Ascending aorta (tissue), 2 donors: ENCODE measurements at regions not wholly inside any gene's neighbourhood (a gene's known extent, or its start where the extent isn't known, plus 50 kb on each side); places are given as distances from the start of the nearest gene placed in this dataset.

Experiments used
- DNase-seq, 2 donors: peaks; one replicate each; pipeline ENCODE4 v3.0.0-alpha.2; 2019; ENCODE audit warnings: low spot score in 2 of 2
- H3K27ac ChIP-seq, 2 donors: fragments of 200-600 bp; sonication (generic); one replicate each; pipeline ENCODE4 v1.5.1; 2016 to 2017; ENCODE audit warnings: mild to moderate bottlenecking in 1 of 2
- H3K27me3 ChIP-seq: fragments of 200-600 bp; sonication (generic); one replicate; pipeline ENCODE4 v1.5.1; 2017
- H3K36me3 ChIP-seq, 2 donors: fragments of 200-600 bp; sonication (generic); one replicate each; pipeline ENCODE4 v1.5.1; 2016
- H3K4me1 ChIP-seq, 2 donors: fragments of 200-600 bp; sonication (generic); one replicate each; pipeline ENCODE4 v1.5.1; 2016 to 2017; ENCODE audit warnings: mild to moderate bottlenecking in 1 of 2
- H3K4me3 ChIP-seq, 2 donors: fragments of 200-600 bp; sonication (generic); one replicate each; pipeline ENCODE4 v1.5.1; 2016 to 2017; ENCODE audit warnings: mild to moderate bottlenecking in 1 of 2
- H3K9me3 ChIP-seq, 2 donors: fragments of 200-600 bp; sonication (generic); one replicate each; pipeline ENCODE4 v1.5.1; 2016
- CTCF ChIP-seq, 3 experiments: fragments of 200-600 bp in 2 of 3; fragments of 450-650 bp in 1 of 3; sonication (generic) in 2 of 3; IDR thresholded peaks; one replicate each; pipeline ENCODE4 v1.5.1; 2016 to 2019; ENCODE audit warnings: antibody characterized with exemption in 3 of 3, mild to moderate bottlenecking in 1 of 3, moderate library complexity in 1 of 3
- intact Hi-C: fragments of 100-400 bp; cut with DNase I; formaldehyde crosslinking; loops from one replicate; pipeline ENCODE4 v1.15.1; 2023

GRCh38 chr4:134393592-134393991 is 192.0 kb upstream of the PABPC4L start:
- no peak for DNase-seq
- Histone ChIP-seq H3K27me3 (no peaks in the 10 kb centered on the region), H3K4me3 (no peak overlapping the region), H3K36me3 (no peaks in the 10 kb centered on the region), H3K9me3 (peaks cover 7 to 8% of the 10 kb centered on the region in 2 donors), H3K27ac (no peak overlapping the region), H3K4me1 (no peaks in the 10 kb centered on the region)
- intact Hi-C loops = no loop called here
- no peak for TF ChIP-seq CTCF (IDR thresholded peaks at IDR 0.05)

DNA sequence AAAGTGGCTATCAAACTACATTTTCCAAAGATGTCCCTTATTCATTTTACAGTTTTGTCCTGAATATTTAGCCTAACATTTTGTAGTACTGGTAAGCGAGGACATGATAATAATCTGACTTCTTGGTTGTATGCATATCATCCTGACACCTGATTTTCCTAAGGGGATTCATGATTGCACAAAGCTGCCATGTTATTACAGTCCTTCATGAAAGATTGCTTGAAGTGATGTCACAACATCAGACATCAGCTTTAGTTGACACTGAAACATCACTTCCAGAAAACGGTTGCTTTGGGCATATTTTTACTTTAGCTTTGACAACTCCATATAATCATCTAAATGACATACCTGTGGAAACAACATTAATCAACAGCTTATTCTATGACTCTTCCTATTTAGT is 188.7 kb upstream of the PABPC4L start:
- no peaks in the 10 kb centered on the region for H3K27me3 ChIP-seq
- H3K9me3 ChIP-seq = no peaks in the 10 kb centered on the region
- H3K27ac ChIP-seq = no peak overlapping the region
- H3K36me3 ChIP-seq = no peaks in the 10 kb centered on the region
- no peak overlapping the region for H3K4me3 ChIP-seq
- no peak for DNase-seq
- H3K4me1 ChIP-seq = no peaks in the 10 kb centered on the region
- no peak for TF ChIP-seq CTCF (IDR thresholded peaks at IDR 0.05)
- intact Hi-C loops = no loop called here

DNA sequence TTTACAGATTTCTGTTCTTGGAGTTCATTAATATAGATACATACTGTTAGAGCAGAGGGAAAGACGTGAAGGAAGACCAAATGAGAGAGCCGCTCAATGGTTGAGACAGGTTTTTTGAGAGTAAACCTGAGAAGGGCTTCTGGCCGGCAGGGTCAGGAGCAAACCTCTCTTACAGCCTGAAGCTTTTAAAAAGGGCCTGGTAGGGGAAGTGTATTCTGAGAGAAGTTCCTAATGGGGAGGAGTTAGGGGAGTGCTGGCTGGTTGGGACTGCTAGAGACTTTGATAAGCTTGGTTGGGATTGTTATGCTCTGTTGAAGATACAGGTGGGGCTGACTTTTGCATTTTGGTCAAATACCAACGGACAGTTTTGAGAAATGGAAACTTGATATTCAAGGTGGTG is 186.8 kb upstream of the PABPC4L start:
- H3K36me3 ChIP-seq = no peaks in the 10 kb centered on the region
- DNase-seq = no peak
- H3K9me3 ChIP-seq = no peaks in the 10 kb centered on the region
- H3K4me1 ChIP-seq = no peaks in the 10 kb centered on the region
- no peak for TF ChIP-seq CTCF (IDR thresholded peaks at IDR 0.05)
- no peak overlapping the region for H3K27ac ChIP-seq
- no peak overlapping the region for H3K4me3 ChIP-seq
- H3K27me3 ChIP-seq = no peaks in the 10 kb centered on the region
- intact Hi-C loops = no loop called here

GRCh38 chr4:134382478-134383227 is 181.1 kb upstream of the PABPC4L start:
- Histone ChIP-seq H3K4me1 (no peaks in the 10 kb centered on the region), H3K4me3 (no peak overlapping the region), H3K9me3 (no peaks in the 10 kb centered on the region), H3K27ac (no peak overlapping the region), H3K27me3 (no peaks in the 10 kb centered on the region), H3K36me3 (no peaks in the 10 kb centered on the region)
- intact Hi-C loops = no loop called here
- TF ChIP-seq CTCF (IDR thresholded peaks at IDR 0.05) = no peak
- DNase-seq = no peak

- no peaks in the 10 kb centered on the region for H3K27me3 ChIP-seq
- intact Hi-C loops = no loop called here
Observed at GRCh38 chr4:134375775-134376174, 174.2 kb upstream of the PABPC4L start.

More at GRCh38 chr4:134375775-134376174, 174.2 kb upstream of the PABPC4L start:
- Histone ChIP-seq H3K27ac (no peak overlapping the region), H3K36me3 (no peaks in the 10 kb centered on the region), H3K9me3 (no peaks in the 10 kb centered on the region), H3K4me1 (no peaks in the 10 kb centered on the region), H3K4me3 (no peak overlapping the region)
- no peak for DNase-seq
- no peak for TF ChIP-seq CTCF (IDR thresholded peaks at IDR 0.05)
